Duodenal mucosa (tissue), 2 donors: ENCODE measurements at regions not wholly inside any gene's neighbourhood (a gene's known extent, or its start where the extent isn't known, plus 50 kb on each side); places are given as distances from the start of the nearest gene placed in this dataset.
"Not testable (repeated sequence)": the region's sequence is repeated elsewhere in the genome, so short reads cannot be mapped to it uniquely, and the experiment has no call there.

Experiments
- H3K27ac ChIP-seq: one replicate; pipeline ENCODE4 v1.7.0; 2013; ENCODE audit warnings: low read depth, low read length
- H3K27me3 ChIP-seq, 2 donors: one replicate each; pipeline ENCODE4 v1.7.0; 2013; ENCODE audit warnings: low read length in 2 of 2, control low read depth in 1 of 2; ENCODE audit not compliant: insufficient read depth in 2 of 2, control insufficient read depth in 1 of 2
- H3K36me3 ChIP-seq, 2 donors: one replicate each; pipeline ENCODE4 v1.7.0; 2013; ENCODE audit warnings: low read length in 2 of 2, control low read depth in 1 of 2; ENCODE audit not compliant: insufficient read depth in 2 of 2, control insufficient read depth in 1 of 2
- H3K4me1 ChIP-seq, 2 donors: one replicate each; pipeline ENCODE4 v1.7.0; 2013; ENCODE audit warnings: low read length in 2 of 2, control low read depth in 1 of 2; ENCODE audit not compliant: insufficient read depth in 2 of 2, control insufficient read depth in 1 of 2
- H3K4me3 ChIP-seq, 2 donors: one replicate each; pipeline ENCODE4 v1.7.0; 2013; ENCODE audit warnings: low read length in 2 of 2, low read depth in 1 of 2
- H3K9ac ChIP-seq, 2 donors: one replicate each; pipeline ENCODE4 v1.7.0; 2013; ENCODE audit warnings: low read length in 2 of 2, low read depth in 1 of 2
- H3K9me3 ChIP-seq, 2 donors: one replicate each; pipeline ENCODE4 v1.7.0; 2013; ENCODE audit warnings: low read length in 2 of 2, control low read depth in 1 of 2; ENCODE audit not compliant: control insufficient read depth in 1 of 2

- Histone ChIP-seq H3K4me1 (no peaks in the 10 kb centered on the region), H3K4me3 (no peak overlapping the region), H3K9me3 (no peaks in the 10 kb centered on the region), H3K27me3 (no peaks in the 10 kb centered on the region), H3K36me3 (no peaks in the 10 kb centered on the region), H3K27ac (no peak overlapping the region), H3K9ac (no peak overlapping the region)
These were observed 722.9 kb downstream of the BCL11A start for GRCh38 chr2:59830601-59831000.

GRCh38 chr2:59827677-59828076 lies 725.8 kb downstream of the BCL11A start:
- Histone ChIP-seq H3K36me3 (no peaks in the 10 kb centered on the region), H3K4me3 (no peak overlapping the region), H3K9ac (no peak overlapping the region), H3K4me1 (no peaks in the 10 kb centered on the region), H3K27me3 (no peaks in the 10 kb centered on the region), H3K27ac (no peak overlapping the region), H3K9me3 (no peaks in the 10 kb centered on the region)

DNA sequence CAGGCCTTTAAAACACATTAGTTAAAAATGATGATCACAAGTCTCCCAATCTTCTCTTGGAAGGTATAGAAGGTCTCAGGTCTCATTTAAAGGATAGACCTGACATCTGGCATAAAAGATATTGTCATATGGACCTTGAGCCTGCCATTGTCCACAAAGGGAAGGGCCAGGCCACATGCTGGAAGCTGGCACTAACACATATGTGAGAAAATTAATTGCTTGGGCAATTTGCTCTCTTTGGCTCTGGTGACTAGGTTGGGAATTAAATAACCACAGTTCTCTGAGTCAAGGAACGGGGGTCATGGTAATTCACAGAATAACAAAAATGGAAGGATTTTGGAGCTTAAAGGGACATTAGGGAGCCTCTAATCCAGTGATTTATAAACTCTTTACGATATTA lies 727.3 kb downstream of the BCL11A start:
- Histone ChIP-seq H3K4me1 (no peaks in the 10 kb centered on the region), H3K27ac (no peak overlapping the region), H3K36me3 (no peaks in the 10 kb centered on the region), H3K9ac (no peak overlapping the region), H3K9me3 (no peaks in the 10 kb centered on the region), H3K4me3 (no peak overlapping the region), H3K27me3 (no peaks in the 10 kb centered on the region)

GRCh38 chr2:59824314-59824713 lies 729.1 kb downstream of the BCL11A start:
- no peak overlapping the region for H3K9ac ChIP-seq
- H3K9me3 ChIP-seq, result no peaks in the 10 kb centered on the region
- no peaks in the 10 kb centered on the region for H3K36me3 ChIP-seq
- no peak overlapping the region for H3K4me3 ChIP-seq
- H3K27me3 ChIP-seq, result no peaks in the 10 kb centered on the region
- no peaks in the 10 kb centered on the region for H3K4me1 ChIP-seq
- H3K27ac ChIP-seq, result no peak overlapping the region

DNA sequence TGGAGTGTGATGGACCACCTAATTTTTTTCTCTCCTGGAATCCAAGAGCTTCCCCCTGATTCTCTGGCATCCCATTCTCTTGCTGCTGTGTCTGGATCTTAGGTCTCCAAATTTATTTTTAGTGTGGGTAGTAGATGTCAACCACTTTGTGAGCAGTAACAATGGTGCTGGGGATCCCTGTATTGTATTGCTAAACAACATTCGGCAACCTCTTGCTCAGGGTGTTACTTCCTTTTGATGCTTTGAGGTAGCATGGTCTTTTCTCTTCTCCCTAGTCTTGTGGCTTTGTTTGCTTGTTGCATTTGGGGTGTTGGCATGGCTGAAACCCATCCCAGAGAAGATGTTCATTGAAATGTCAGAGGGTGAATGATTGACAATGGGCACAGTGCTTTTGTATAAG lies 737.4 kb downstream of the BCL11A start:
- no peak overlapping the region for H3K4me3 ChIP-seq
- H3K36me3 ChIP-seq, result no peaks in the 10 kb centered on the region
- H3K27me3 ChIP-seq, result no peaks in the 10 kb centered on the region
- no peaks in the 10 kb centered on the region for H3K9me3 ChIP-seq
- H3K9ac ChIP-seq, result no peak overlapping the region
- no peaks in the 10 kb centered on the region for H3K4me1 ChIP-seq
- H3K27ac ChIP-seq, result no peak overlapping the region

- H3K4me3 ChIP-seq, H3K27ac ChIP-seq, H3K9me3 ChIP-seq, H3K9ac ChIP-seq, H3K36me3 ChIP-seq, H3K27me3 ChIP-seq: not testable (repeated sequence)
- H3K4me1 ChIP-seq, result peaks cover 5 to 16% of the 10 kb centered on the region in 2 donors
These were observed 743.2 kb downstream of the BCL11A start for GRCh38 chr2:59810283-59810682.

GRCh38 chr2:59806486-59806885 lies 747.0 kb downstream of the BCL11A start:
- peaks cover 5 to 16% of the 10 kb centered on the region in 2 donors for H3K4me1 ChIP-seq
- no peak overlapping the region for H3K9ac ChIP-seq
- H3K36me3 ChIP-seq, result no peaks in the 10 kb centered on the region
- H3K4me3 ChIP-seq, result no peak overlapping the region
- no peaks in the 10 kb centered on the region for H3K9me3 ChIP-seq
- no peak overlapping the region for H3K27ac ChIP-seq
- no peaks in the 10 kb centered on the region for H3K27me3 ChIP-seq

DNA sequence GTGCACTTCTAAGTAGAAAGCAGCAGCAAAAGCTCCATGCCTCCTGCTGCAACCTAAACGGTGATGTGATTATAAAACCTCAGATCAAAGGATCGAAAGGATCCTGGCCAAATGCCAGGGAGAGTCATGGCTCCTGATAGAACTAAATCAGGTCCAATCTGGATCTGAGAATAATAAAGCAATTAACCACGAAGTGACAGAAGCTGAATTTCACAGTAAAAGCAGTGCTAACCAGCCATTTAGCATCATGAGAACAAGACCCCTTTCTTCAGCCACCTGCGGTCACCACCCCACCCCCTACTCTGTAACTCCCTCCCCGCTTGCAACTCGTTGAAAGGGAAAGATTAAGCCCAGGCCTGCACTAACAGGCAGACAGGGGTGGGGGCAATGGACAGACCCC lies 748.7 kb downstream of the BCL11A start:
- H3K4me1 ChIP-seq, result peaks cover 5 to 16% of the 10 kb centered on the region in 2 donors
- H3K9me3 ChIP-seq, result no peaks in the 10 kb centered on the region
- H3K9ac ChIP-seq, result no peak overlapping the region
- no peak overlapping the region for H3K27ac ChIP-seq
- H3K27me3 ChIP-seq, result no peaks in the 10 kb centered on the region
- H3K36me3 ChIP-seq, result no peaks in the 10 kb centered on the region
- no peak overlapping the region for H3K4me3 ChIP-seq

DNA sequence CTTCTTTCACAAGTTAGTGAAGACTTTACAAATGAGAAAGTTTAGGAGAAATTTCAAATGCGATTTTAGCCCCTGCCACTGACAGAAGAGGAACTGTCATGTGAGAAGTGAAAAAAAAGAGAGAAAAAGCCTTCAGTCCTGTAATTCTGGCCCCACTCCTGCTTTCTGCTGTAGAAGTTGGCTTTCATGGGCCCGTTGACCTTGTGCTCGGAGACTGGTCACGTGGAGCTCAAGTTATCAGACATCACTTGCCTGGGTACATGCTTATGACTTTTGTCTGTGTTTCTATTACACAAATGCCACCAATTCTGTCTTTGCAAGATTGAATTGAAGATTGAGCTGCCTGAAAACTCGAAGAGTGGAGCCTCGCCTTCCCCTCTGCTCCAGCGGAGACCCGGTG lies 749.9 kb downstream of the BCL11A start:
- Histone ChIP-seq H3K36me3 (no peaks in the 10 kb centered on the region), H3K4me3 (no peak overlapping the region), H3K9ac (no peak overlapping the region), H3K4me1 (peaks cover 5 to 16% of the 10 kb centered on the region in 2 donors), H3K27me3 (no peaks in the 10 kb centered on the region), H3K9me3 (no peaks in the 10 kb centered on the region), H3K27ac (no peak overlapping the region)

GRCh38 chr2:59798687-59799232 lies 754.7 kb downstream of the BCL11A start:
- H3K27ac ChIP-seq, result no peak overlapping the region
- H3K27me3 ChIP-seq, result no peaks in the 10 kb centered on the region
- no peak overlapping the region for H3K4me3 ChIP-seq
- H3K36me3 ChIP-seq, result no peaks in the 10 kb centered on the region
- no peak overlapping the region for H3K9ac ChIP-seq
- H3K4me1 ChIP-seq, result no peaks in the 10 kb centered on the region
- H3K9me3 ChIP-seq, result peaks cover 0 to 6% of the 10 kb centered on the region in 2 donors
